Left lobe of liver (tissue), 2 donors: ENCODE measurements at regions not wholly inside any gene's neighbourhood (a gene's known extent, or its start where the extent isn't known, plus 50 kb on each side); places are given as distances from the start of the nearest gene placed in this dataset.
"Not testable (repeated sequence)": the region's sequence is repeated elsewhere in the genome, so short reads cannot be mapped to it uniquely, and the experiment has no call there.

Experiments used
- ATAC-seq: fragments of 200-7000 bp; cut with Tn5 transposase; one replicate; pipeline ENCODE4 v1.9.1; 2020; ENCODE audit warnings: mild to moderate bottlenecking, moderate library complexity
- DNase-seq: peaks from one replicate; pipeline ENCODE4 v3.0.0-alpha.2; 2020; ENCODE audit warnings: low spot score
- donor health status: DM: no; HTN: no; CAD: no; lungs with moderate emphysema.
- donor health status: DM: no; HTN: yes; CAD: no.

- ATAC-seq, DNase-seq: not testable (repeated sequence)
Observed at GRCh38 chr21:13514308-13514707, 95.3 kb upstream of the POTED start.

- not testable (repeated sequence) for ATAC-seq, DNase-seq
Observed at GRCh38 chr21:13515980-13516379, 93.6 kb upstream of the POTED start.

- DNase-seq = not testable (repeated sequence)
- ATAC-seq = peak; percentile 77
Observed at GRCh38 chr21:13519971-13520370, 89.6 kb upstream of the POTED start.

GRCh38 chr21:13525015-13525414 is 84.6 kb upstream of the POTED start:
- ATAC-seq, DNase-seq: not testable (repeated sequence)

GRCh38 chr21:13529082-13529481 is 80.5 kb upstream of the POTED start:
- ATAC-seq, DNase-seq: not testable (repeated sequence)

GRCh38 chr21:13529674-13530073 is 79.9 kb upstream of the POTED start:
- ATAC-seq, DNase-seq: not testable (repeated sequence)

GRCh38 chr21:13530697-13531096 is 78.9 kb upstream of the POTED start:
- not testable (repeated sequence) for DNase-seq, ATAC-seq

GRCh38 chr21:13543482-13543881 is 66.1 kb upstream of the POTED start:
- ATAC-seq = not testable (repeated sequence)

GRCh38 chr21:13545525-13545924 is 64.1 kb upstream of the POTED start:
- ATAC-seq, DNase-seq: not testable (repeated sequence)

More at GRCh38 chr21:13543482-13543881, 66.1 kb upstream of the POTED start:
- not testable (repeated sequence) for DNase-seq
